Karpas-422 (cell line): ENCODE measurements at regions not wholly inside any gene's neighbourhood (a gene's known extent, or its start where the extent isn't known, plus 50 kb on each side); places are given as distances from the start of the nearest gene placed in this dataset.

Experiments
- DNase-seq: peaks from one replicate; pipeline ENCODE4 v3.0.0-alpha.2; 2015
- H2AFZ ChIP-seq: fragments of 200-600 bp; sonication (generic); 2 replicates; pipeline ENCODE4 v1.6.1; 2014; ENCODE audit warnings: antibody characterized with exemption, low read length, mixed read lengths
- H3K27ac ChIP-seq: fragments of 200-600 bp; sonication (generic); 2 replicates; pipeline ENCODE4 v1.5.1; 2014; ENCODE audit warnings: mild to moderate bottlenecking, low read length, moderate library complexity
- H3K27me3 ChIP-seq: fragments of 200-600 bp; sonication (generic); 2 replicates; pipeline ENCODE4 v1.6.1; 2014; ENCODE audit warnings: low read length, mixed read lengths
- H3K36me3 ChIP-seq: fragments of 200-600 bp; sonication (generic); 2 replicates; pipeline ENCODE4 v1.6.1; 2014; ENCODE audit warnings: low read length, mixed read lengths; ENCODE audit not compliant: insufficient read depth
- H3K4me1 ChIP-seq: fragments of 200-600 bp; sonication (generic); 2 replicates; pipeline ENCODE4 v1.6.1; 2014; ENCODE audit warnings: mild to moderate bottlenecking, low read length, mixed read lengths
- H3K4me2 ChIP-seq: fragments of 200-600 bp; sonication (generic); 2 replicates; pipeline ENCODE4 v1.6.1; 2014; ENCODE audit warnings: low read length, low read depth, mild to moderate bottlenecking; ENCODE audit not compliant: poor library complexity, severe bottlenecking
- H3K4me3 ChIP-seq: fragments of 200-600 bp; sonication (generic); 2 replicates; pipeline ENCODE4 v1.5.1; 2014; ENCODE audit warnings: mild to moderate bottlenecking, antibody characterized with exemption, low read length, mixed read lengths
- H3K79me2 ChIP-seq: fragments of 200-600 bp; sonication (generic); 2 replicates; pipeline ENCODE4 v1.6.1; 2014; ENCODE audit warnings: mild to moderate bottlenecking, low read length, mixed read lengths
- H3K9ac ChIP-seq: fragments of 200-600 bp; sonication (generic); 2 replicates; pipeline ENCODE4 v1.6.0; 2014; ENCODE audit warnings: low read length
- H3K9me2 ChIP-seq: fragments of 200-600 bp; sonication (generic), shearing (Covaris generic); replicated peaks from 2 replicates; pipeline ENCODE4 v1.6.0; 2014; ENCODE audit warnings: mild to moderate bottlenecking, low read length, moderate library complexity; ENCODE audit not compliant: insufficient read depth
- H3K9me3 ChIP-seq: fragments of 300-700, 200-600 bp; sonication (generic); 2 replicates; pipeline ENCODE4 v1.6.1; 2014; ENCODE audit warnings: low read length, mixed read lengths
- H4K20me1 ChIP-seq: fragments of 200-600 bp; sonication (generic); 2 replicates; pipeline ENCODE4 v1.6.1; 2014; ENCODE audit warnings: mild to moderate bottlenecking, antibody characterized with exemption, low read length, low read depth; ENCODE audit not compliant: insufficient read depth

DNA sequence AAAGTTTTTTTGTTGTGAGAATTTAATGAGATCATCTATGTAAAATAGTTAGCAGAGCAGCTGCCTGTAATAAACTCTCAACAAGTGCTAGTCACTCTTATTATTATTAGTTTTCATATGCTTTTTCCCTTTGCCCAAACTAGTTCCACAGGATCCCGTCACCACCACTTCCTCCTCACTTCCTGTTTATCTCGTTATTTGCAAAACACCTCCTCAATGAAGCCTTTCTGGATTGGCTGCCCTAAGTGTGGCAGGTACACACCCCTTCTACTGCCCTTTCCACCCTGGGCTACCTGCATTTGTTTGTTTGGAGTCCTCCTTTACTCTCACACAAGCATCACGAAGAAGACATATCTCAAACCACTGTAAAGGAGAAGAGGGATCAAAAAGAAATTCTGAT lies 54.4 kb upstream of the KLF3 start:
- Histone ChIP-seq H3K9me3 (no peaks in the 10 kb centered on the region), H3K4me3 (no peak overlapping the region), H3K79me2 (no peaks in the 10 kb centered on the region), H3K36me3 (no peaks in the 10 kb centered on the region), H3K9ac (no peak overlapping the region), H3K9me2 (no peaks in the 10 kb centered on the region), H3K4me1 (no peaks in the 10 kb centered on the region), H3K27me3 (no peaks in the 10 kb centered on the region), H2AFZ (no peak overlapping the region), H3K27ac (no peak overlapping the region), H3K4me2 (no peak overlapping the region), H4K20me1 (no peaks in the 10 kb centered on the region)
- no peak for DNase-seq

DNA sequence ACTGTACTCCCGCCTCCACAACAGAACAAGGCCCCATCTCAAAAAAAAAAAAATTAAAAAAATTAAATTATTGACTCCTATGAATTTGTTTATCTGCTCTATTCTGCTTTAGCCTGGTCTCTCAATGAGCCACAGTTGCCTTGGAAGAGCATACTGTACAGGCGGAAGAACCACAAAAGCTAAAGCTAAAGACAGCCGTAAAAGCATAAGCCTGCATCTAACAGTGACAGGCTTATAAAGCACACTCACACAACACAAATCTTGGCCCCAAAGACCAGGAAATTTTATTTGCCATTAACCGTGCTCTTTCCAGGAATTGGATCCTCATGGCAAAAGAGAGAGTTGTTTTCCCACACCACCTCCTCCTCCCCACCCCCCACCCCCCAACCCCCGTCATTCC lies 53.5 kb upstream of the KLF3 start:
- no peaks in the 10 kb centered on the region for H3K9me2 ChIP-seq
- H3K27ac ChIP-seq = no peak overlapping the region
- H3K9me3 ChIP-seq = no peaks in the 10 kb centered on the region
- H3K9ac ChIP-seq = no peak overlapping the region
- no peaks in the 10 kb centered on the region for H4K20me1 ChIP-seq
- no peaks in the 10 kb centered on the region for H3K4me1 ChIP-seq
- no peaks in the 10 kb centered on the region for H3K36me3 ChIP-seq
- DNase-seq = no peak
- H3K4me2 ChIP-seq = no peak overlapping the region
- H3K79me2 ChIP-seq = no peaks in the 10 kb centered on the region
- H2AFZ ChIP-seq = no peak overlapping the region
- no peak overlapping the region for H3K4me3 ChIP-seq
- H3K27me3 ChIP-seq = no peaks in the 10 kb centered on the region

DNA sequence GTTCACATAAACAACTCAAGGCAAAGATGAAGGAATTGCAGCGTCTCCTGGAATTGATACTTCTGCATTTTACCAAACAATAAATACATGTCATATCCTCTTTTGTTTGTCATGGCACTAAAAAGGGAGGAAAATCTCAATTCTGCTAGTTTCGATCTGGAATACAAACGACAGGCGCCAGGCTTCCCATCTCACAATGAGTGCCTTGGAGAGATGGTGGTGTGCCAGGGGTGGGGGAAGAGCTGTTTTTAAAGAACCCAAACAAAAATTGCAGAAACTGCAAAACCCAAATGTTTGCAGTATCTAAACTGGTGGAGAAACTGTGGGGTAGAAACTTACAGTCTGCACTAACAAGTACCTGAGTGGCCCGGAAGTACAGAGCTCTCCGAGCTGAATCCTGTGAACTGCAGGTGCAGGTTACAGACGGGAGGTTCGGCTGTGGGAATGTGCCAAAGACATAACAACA lies 53.0 kb upstream of the KLF3 start:
- H3K4me2 ChIP-seq = no peak overlapping the region
- no peaks in the 10 kb centered on the region for H3K27me3 ChIP-seq
- H3K79me2 ChIP-seq = no peaks in the 10 kb centered on the region
- H3K4me1 ChIP-seq = no peaks in the 10 kb centered on the region
- DNase-seq = no peak
- no peaks in the 10 kb centered on the region for H3K9me2 ChIP-seq
- no peak overlapping the region for H3K9ac ChIP-seq
- H2AFZ ChIP-seq = no peak overlapping the region
- H3K27ac ChIP-seq = no peak overlapping the region
- no peaks in the 10 kb centered on the region for H4K20me1 ChIP-seq
- H3K9me3 ChIP-seq = no peaks in the 10 kb centered on the region
- no peak overlapping the region for H3K4me3 ChIP-seq
- no peaks in the 10 kb centered on the region for H3K36me3 ChIP-seq

DNA sequence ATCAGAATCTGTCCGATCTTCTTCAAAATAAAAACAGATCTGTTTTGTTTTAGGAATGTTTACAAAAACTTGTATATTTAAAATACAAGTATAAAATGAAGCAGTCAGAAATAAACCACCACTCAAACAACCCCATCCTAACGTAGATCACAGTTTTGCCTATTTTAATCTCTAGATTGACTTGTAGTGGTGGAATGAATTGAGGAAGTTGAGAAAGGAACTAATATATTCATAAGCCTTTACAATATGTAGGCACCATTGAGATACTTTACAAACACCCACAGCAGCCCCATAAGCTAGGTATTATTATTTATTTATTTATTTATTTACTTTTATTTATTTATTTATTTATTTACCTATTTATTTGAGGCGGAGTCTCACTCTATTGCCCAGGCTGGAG lies 52.3 kb upstream of the KLF3 start:
- H3K36me3 ChIP-seq = no peaks in the 10 kb centered on the region
- H3K9ac ChIP-seq = no peak overlapping the region
- H3K79me2 ChIP-seq = no peaks in the 10 kb centered on the region
- H3K9me3 ChIP-seq = no peaks in the 10 kb centered on the region
- H3K9me2 ChIP-seq = no peaks in the 10 kb centered on the region
- H3K4me1 ChIP-seq = no peaks in the 10 kb centered on the region
- H3K4me3 ChIP-seq = no peak overlapping the region
- H2AFZ ChIP-seq = no peak overlapping the region
- no peaks in the 10 kb centered on the region for H3K27me3 ChIP-seq
- H3K27ac ChIP-seq = no peak overlapping the region
- no peak for DNase-seq
- H4K20me1 ChIP-seq = no peaks in the 10 kb centered on the region
- no peak overlapping the region for H3K4me2 ChIP-seq

DNA sequence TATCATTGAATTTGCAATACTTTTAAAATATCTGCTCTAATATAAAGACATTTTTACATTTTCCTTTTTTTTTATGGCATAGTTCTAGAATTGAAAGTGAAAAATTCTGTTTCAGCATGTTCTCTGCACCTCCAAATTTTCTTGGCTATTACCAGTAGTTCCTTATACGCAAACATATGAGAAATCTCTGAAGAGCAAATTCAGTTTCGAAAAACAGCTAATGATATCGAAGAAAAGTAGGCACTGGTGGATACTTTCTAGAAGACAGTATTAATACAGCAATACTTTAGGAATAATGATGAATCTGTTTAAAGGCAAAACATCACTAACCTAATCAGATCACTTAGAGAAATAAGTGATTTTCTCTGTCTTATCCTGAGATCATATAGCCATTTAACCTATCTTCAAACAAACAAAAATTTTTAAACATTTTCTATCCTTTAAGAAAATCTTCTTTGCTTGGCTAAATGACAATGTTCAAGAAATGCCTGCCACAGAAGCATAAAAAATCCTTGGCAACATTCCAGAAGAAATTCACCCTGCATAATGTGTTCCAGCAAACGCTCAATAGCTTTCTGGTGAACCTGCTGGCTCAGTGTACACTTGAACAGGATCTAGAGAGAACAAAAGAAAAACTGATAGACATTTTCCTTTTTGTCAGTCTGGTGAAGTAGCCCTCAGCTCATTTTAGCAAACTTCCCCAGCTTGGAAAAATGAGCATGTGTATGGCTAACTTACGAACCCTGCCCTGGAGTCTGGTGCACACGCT lies 51.2 kb upstream of the KLF3 start:
- H3K4me3 ChIP-seq = no peak overlapping the region
- H3K27me3 ChIP-seq = no peaks in the 10 kb centered on the region
- no peaks in the 10 kb centered on the region for H3K4me1 ChIP-seq

More for the DNA sequence above, 51.2 kb upstream of the KLF3 start:
- no peaks in the 10 kb centered on the region for H3K9me2 ChIP-seq
- H3K36me3 ChIP-seq = no peaks in the 10 kb centered on the region
- no peak overlapping the region for H3K27ac ChIP-seq
- no peaks in the 10 kb centered on the region for H3K9me3 ChIP-seq
- no peaks in the 10 kb centered on the region for H3K79me2 ChIP-seq
- no peak overlapping the region for H2AFZ ChIP-seq
- no peak overlapping the region for H3K9ac ChIP-seq
- no peaks in the 10 kb centered on the region for H4K20me1 ChIP-seq
- no peak for DNase-seq
- H3K4me2 ChIP-seq = no peak overlapping the region
